ENCODE measurements at regions not wholly inside any gene's neighbourhood (a gene's known extent, or its start where the extent isn't known, plus 50 kb on each side); places are given as distances from the start of the nearest gene placed in this dataset.
"Not testable (repeated sequence)": the region's sequence is repeated elsewhere in the genome, so short reads cannot be mapped to it uniquely, and the experiment has no call there.

DNA sequence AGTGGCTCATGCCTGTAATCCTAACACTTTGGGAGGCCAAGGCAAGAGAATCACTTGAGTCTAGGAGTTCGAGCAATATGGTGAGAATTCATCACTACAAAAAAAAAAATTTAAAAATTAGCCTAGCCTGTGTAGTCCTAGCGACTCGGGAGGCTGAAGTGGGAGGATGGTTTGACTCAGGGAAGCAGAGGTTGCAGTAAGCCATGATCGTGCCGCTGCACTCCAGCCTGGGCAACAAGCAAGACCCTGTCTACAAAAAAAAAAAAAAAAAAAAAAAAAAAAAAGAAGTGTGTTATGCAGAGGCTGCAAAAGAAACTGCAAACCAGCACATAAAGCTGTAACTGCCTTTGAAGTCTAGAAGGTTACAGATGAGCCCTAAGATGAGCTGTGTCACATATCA is 116.9 kb upstream of the SLC1A3 start:
- no peak for DNase-seq

DNA sequence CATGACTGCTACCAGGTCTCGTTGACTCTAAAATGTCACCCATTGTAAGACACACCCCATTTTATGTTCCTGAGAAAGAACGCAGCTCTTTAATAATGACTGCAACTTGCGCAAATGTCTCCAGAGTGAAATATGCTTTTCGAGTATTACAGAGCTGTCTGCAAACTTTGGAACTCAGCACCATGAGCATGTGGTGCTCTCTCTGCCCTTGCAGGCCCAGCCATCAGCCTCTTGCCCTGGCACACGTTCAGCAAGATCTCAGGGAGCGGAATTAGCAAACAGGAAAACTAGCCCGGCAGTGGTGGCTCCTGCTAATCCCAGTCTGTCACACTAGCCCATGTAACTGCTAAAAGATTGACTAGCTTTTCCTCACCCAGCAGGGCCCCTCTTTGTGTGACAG is 114.5 kb upstream of the SLC1A3 start:
- DNase-seq = no peak

DNA sequence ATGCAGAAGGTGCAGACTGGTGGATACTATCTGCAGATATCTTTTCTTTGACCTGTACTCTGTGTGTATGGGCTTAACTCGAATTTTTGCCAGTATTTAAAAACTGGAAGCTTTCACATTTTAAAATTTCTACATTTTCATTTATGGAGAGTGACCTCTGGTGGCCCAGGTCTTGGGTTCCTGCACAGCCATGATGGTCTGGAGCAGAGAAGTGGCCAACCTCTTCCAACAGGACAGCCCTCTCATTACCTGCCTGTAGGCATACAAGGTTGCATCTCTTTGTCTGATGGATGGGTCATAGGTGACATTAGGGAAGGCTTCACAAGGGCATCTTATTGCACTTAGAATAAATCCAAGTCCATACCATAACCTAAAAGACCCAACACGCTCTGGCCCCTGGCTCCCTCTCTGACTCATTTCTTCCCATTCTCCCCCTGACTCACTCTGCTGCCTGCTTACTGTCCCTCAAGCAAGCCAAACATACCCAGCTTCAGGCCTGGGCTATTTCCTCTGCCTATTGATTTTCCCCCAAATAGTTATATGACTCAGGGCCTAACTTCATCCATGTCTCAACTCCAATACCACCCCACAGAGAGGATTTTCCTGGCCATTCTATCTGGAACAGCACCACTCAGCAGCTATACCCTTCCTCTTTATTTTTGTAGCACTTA is 113.3 kb upstream of the SLC1A3 start:
- peak in 1 of 2 experiments; percentile 4 for DNase-seq

DNA sequence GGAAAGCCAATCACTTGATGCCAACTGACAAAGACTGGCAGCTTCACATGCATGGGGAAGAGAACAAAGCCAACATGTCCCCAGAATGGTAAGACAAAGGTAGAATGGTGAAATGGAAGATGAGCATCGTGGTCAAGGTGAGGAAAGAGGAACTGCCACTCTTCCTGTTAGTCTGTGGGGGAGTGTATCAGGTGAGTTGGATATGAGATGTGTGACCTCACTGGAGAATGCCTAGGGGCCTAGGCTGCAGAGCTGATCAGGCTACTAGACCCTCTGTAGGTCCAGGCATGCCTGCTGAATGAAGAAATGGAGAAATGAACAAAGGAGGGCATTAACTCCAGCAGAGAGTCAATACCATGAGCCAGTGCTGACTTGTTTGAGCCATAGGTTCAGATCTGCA is 112.4 kb upstream of the SLC1A3 start:
- DNase-seq = no peak

DNA sequence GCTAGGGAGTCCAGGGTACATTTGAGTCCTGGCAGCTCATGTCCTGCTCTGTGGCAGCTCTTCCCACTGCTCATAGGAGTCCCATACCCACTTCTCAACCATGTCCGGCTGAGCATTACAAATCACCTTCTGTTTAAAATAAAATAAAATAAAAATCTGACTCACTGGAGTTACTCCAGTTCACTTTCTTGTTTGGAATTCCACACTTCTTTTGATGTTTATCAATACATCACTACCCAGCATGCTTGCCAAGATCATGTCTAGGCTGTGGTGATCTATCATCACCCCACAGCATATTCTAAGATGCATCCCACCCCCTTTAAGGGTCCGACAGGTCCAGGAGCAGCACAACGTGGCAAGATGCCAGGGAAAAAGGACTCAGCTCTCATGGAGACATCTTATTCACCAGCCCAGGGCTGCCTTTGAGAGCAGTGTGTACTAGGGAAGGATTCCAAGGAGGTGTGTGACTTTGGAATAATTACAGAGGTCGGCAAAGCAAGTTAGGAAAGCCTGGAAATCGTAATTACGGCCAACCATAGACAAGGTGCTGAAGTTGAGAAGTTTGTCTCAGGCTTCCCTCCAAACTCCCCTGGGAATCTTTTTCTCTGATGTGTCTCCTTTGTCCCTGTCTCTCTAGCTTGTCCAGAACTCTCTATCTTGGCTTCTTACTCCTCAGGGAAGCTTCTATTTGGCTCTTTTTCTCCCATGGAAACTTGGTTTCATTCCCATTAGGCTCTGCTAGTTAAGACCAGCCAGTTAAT is 111.4 kb upstream of the SLC1A3 start:
- DNase-seq = no peak

DNA sequence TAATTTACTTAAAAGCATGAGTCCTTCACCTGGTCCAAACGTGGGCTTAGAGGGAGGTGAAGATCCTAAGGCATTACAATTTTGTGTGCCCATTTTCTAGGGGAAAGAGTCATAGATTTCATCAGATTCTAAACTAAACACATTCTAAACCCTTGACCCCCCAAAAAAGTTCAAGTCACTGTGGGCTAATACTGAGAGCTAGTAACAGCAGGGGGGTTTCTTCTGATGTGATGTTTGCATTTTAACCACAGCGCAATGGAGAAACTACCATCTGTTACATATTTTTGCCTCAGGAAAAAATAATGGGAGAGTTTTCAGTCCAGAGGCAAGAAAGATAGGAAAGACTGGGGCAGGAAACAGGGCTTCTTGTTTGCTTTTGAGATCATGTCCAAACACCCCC is 110.8 kb upstream of the SLC1A3 start:
- no peak for DNase-seq

DNA sequence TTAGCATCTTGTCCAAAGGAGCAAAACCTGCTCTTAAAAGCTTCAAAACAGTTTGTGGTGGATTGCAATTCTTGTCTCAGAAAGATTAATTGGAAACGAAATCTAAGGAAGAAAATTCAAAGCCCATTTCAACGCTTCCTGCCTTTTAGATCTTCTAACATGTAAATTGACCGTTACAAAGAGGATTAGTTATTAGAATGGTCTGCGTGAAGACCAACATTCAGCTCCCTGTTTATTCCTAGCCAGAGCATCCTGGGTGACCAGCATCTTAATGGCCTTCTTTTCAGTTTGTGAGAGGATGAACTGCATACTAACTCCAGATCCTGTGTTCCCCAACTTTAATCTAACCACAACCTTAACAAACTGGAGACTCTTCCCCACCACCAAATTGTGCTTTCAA is 109.9 kb upstream of the SLC1A3 start:
- DNase-seq = no peak

DNA sequence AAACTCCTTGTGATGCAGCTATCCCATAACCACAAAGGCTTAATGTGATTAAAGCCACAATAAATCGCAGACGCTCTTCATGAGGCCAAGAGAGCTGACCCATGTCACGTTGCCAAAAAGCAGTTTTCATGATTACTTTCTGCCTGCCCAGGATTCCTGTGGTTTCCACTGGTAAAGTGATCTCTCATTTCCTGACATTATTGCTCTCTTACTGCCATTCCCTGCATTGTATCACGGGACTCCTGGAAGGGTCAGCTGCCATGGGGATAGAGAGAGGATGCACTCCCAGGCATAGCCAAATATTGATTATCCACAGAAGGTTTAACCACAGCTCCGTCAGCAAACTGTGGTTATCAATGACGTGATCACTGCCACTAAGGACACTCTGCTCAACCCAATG is 103.8 kb upstream of the SLC1A3 start:
- no peak for DNase-seq

DNA sequence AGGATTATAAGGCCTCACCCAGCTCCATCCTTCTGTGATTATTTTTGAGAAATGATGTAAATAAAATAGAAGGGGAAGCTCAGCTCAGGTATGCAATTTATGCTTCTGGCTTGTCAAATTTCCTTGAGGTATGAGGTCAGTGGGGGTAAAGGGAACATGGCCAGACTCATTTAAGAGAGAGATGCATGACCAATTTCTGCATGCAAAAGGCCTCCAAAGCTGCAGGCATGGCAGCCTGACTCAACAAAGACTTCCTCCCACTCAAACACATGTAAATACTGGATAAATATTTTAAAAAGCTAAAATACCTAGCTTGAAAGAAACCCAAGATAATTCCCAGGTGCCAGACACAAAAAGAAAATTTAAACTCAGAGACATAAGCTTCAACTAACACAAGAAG is 101.4 kb upstream of the SLC1A3 start:
- no peak for DNase-seq

DNA sequence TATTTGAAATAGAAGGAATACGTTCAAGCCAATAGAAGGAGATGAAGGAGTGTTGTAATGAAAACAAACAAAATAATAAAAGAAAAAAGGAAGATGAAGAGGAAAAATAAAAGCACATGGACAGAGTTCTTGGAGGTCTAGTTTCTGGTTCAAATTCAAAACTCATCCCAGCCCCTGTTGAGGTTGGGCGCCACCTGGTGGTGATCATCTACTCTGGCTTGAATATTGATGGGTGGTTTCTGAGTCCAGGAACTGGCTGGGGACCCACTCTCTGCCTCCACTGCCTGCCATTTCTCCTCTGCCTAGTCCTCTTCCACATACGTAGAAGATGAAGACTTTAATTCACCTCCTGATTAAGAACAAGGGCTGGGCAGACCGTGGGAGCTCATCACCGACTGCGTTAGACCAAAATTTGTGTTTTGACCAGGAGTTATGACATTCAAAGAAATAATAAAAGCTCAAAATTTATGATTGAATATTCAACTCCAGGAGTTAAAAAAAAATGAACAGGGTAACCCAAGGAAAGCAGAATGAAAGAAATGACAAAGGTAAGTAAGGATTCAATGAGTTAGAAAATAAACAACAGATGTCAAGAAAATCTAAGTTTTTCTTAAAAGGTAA is 99.0 kb upstream of the SLC1A3 start:
- peak; percentile 53 to 63 for DNase-seq

DNA sequence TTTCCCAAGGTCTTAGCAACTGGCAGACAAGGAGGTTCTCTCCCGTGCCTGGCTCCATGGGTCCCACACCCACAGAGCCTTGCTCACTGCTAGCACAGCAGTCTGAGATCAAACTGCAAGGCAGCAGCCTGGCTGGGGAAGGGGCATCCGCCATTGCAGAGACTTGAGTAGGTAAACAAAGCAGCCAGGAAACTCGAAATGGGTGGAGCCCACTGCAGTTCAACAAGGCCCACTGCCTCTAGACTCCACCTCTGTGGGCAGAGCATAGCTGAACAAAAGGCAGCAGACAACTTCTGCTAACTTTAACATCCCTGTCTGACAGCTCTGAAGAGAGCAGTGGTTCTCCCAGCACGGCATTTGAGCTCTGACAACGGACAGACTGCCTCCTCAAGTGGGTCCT is 98.1 kb upstream of the SLC1A3 start:
- not testable (repeated sequence) for DNase-seq

DNA sequence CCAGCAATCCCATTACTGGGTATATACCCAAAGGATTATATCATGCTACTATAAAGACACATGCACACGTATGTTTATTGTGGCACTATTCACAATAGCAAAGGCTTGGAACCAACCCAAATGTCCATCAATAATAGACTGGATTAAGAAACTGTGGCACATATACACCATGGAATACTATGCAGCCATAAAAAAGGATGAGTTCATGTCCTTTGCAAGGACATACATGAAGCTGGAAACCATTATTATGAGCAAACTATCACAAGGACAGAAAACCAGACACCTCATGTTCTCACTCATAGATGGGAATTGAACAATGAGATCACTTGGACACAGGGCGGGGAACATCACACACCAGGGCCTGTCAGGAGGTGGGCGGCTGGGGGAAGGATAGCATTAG is 92.8 kb upstream of the SLC1A3 start:
- DNase-seq = not testable (repeated sequence)

DNA sequence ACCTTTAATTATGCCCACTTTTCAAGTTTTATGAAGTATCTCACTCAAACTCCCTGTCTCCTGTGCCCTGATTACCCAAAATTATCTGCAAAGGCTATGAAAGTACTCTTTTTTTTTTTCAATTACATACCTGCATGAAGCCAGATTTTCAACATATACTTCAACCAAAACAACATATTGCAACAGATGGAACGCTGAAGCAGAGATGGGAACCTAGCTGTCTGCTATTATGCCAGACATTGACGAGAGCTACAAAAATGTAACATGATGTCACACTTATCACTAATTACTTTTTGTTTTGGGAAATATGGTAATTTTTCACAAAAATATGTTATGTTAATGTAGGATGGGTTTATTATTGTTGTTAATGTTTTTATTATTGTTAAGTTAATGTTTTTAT is 86.5 kb upstream of the SLC1A3 start:
- DNase-seq = no peak

DNA sequence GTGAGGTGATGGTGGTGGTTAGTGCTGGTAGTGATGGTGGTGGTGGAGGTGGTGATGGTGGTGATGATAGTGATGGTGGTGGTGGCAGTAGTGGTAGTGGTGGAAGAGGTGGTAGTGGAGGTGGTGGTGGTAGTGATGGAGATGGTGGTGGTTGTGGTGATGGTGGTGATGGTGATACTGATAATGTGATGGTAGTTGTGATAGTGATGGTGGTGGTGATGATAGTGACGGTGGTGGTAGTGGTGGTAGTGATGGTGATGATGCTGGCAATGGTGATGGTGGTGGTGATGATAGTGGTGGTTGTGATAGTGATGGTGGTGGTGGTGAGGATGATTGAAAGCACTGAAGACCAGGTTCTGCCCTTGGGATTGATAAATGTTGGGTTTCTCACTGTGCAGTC is 85.2 kb upstream of the SLC1A3 start:
- no peak for DNase-seq

DNA sequence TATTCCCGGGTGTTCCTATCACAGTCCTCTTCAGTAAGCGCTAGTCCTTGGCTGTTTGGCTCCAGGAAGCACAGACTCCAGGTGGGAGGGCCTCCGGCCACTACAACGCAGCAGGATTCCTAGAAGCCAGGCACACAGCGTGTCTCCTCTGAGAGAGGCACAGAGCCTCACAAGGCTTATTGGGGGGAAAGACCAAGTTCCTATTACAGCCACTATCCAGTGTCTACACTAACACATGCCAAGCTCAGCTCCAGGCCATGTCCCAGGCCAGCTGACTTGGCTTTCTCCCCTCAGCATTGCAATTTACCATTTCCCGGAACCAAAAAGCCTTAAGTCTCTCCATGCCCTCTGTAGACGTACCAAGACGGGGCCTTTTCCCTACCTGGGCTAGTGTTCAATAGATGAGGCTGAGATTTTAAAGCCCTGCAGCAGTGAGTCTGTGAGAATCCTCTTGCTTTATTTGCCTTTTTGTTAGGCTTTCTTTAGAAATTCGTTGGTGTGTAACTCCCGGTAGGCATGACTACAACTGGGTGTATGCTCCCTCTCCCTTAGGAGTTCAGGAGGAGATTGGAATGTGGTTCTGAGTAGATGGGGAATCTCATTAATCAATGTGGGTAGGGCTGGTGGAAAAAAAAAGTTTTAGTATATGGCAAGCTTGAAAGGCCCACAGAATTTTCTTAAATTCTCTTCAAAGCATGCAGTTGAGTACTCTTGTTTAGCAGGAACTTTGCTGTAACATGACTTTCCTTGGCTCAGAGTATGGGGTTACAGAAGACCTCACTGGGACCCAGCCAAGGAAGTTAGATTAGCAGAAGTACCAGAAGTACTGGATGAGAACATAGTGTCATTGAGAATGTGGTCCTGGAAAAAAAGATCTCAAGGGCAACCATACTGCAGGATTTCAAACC is 84.3 kb upstream of the SLC1A3 start:
- no peak for DNase-seq

DNA sequence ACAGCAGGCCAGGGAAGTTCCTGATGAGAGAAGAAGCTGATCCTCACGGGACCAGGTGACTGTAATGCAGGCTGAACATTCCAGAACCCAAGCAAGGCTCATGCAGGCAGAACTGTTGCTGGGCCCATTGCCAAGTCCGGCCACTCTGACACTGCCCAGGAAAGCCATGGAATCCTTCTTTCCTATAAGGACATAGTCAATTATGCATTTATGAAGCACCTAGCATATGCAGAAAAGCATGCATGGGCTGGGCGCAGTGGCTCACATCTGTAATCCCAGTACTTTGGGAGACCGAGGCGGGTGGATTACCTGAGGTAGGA is 83.7 kb upstream of the SLC1A3 start:
- no peak for DNase-seq

DNA sequence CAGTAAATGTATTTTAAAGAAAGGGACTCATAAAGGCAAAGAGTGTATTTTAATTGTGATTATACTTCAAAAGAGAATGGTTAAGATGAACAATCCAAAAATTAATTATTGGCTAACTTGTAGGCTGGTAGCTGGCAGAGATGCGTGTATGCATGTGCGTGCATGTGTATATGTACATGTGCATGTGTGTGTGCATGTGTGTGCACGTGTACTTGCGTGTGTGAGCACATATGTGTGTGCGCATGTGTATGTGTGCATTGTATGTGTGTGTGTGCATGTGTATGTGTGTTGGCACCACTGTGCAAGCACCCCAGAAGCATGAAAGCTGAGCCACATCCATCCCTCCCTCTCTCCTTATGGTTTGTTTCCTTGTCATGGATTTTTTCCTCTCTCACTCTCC is 83.0 kb upstream of the SLC1A3 start:
- no peak for DNase-seq

DNA sequence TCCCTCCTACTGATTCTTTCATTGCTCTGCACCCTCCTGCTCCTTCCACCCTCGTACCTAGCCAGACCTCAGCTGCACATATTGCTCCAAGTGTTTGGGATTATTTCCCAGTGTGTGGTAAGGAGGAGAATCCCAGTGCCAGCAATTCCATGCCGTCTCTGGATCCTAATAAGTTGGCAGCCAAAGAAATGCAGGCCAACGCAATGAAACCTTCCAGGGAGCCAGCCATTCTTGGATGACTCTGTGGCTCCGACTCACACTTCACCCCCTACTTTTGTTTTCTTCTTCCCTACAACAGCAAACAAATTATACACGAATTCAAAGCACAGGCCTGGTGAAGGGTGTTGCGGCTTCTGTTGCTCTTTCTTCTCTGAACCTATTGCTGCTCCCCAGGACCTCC is 82.5 kb upstream of the SLC1A3 start:
- DNase-seq = no peak

DNA sequence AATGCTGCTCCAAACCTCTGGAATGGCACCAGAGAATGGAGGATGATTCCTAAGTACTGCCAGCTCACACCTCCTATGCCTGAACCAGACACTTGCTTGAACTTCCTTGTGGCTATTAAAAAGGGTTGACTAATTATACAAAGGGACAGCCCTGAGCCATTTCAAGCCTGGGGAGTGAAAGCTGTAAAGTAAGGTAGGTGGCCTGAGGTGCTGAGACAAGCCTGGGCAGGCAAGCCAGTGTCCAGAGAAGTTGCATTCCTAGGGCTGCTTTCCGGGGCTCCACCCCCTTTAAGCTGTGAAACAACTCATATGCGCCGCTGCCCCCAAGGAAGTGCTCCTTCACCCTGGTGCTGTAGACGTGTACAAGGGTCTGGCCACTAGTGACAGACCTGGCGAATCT is 79.9 kb upstream of the SLC1A3 start:
- DNase-seq = no peak

DNA sequence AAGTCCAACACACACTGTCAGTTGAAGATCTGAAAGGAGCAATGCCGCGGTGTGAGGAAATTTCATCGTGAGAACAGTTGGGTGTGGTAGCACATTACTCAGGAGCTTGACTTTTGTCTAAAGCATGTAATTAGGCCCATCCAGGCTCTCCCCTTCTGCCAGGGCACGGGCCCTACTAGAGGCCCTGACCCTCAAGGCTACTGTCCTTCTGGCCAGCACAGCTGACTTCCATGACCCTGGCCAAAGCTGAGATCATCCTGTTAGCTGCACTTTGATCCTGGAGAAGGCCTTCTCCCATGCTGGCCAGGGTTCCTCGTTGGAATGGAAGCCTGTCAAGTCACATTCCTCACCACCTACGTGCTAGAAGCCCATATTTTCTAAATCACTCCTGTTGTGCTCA is 77.8 kb upstream of the SLC1A3 start:
- DNase-seq = no peak

DNA sequence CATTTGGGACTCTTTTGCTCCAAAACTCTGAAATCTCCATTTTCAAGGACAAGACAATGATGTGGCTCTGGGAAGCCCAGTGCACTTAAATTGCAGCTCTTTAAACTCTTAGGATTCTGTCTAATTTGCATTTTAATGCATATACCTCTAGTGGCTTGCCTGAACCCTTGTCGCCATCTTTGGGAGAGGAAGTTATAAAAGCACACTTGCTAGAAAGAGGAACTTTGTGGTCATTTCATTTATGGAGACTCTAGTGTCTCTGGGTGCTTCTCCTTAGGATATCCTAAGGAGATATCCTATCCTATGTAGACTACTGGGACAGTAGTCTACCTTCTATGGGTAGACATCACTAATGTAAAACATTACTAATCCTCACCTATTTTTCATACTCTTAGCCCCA is 77.3 kb upstream of the SLC1A3 start:
- peak; percentile 71 to 81 for DNase-seq

DNA sequence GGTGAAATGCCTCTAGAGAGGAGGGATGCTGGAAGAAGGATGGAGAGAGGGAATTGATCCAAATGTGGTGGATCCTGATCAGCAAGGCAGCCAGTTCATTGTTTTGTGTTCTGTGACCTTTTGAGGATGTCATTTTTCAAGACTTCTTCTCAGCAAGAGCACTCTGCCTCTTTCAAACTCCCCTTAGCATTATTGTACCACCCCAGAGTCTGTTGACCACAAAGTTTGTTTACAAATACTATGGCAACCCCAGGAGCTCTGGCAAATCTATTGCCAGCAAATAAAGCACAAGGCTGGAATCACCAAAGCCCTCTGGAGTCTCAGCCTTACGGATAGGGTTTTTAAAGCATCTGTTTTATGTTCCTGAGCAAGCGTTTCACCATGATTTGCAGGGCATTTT is 76.2 kb upstream of the SLC1A3 start:
- DNase-seq = no peak

DNA sequence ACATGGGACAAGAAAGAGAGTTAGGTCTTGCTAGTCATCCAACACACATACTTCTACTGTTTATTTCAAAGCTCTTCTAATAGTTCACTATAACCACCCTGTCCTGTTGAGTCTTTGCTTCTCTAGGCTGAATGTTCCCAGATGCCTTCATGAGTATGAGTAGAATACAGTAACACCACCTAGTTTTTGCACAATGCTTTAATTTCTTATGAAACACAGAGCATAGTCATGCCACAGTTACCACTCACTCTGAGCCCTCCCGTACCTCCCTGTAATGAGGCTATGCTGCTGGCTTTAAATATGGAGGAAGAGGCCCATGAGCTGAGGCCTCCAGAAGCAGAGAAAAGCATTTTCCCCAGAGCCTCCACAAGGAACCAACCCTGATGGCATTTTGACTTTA is 75.0 kb upstream of the SLC1A3 start:
- peak; percentile 36 to 46 for DNase-seq

DNA sequence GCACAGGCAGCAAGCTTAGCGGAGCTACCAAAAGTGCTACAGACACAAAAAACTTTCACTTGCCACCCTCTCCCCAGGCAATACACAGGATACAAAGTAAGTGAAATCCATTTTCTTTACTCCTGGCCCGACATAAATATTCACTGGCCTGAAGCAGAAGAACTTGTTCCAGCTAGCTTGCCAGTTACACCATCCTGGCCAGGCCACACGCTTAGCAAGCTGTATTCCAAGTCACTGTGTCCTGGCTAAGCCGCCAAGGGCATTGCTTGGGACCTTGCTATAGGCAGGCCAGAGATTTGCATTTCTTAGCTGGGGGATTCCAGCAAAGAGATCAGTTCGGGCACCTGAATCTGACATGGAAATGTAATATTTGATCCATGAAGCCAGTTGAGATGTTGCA is 71.0 kb upstream of the SLC1A3 start:
- DNase-seq = no peak
